Endodermal cell (in vitro differentiated cells): ENCODE measurements at regions not wholly inside any gene's neighbourhood (a gene's known extent, or its start where the extent isn't known, plus 50 kb on each side); places are given as distances from the start of the nearest gene placed in this dataset.

Experiments
- DNase-seq: peaks from one replicate; pipeline ENCODE4 v3.0.0-alpha.2; 2017
- H3K27ac ChIP-seq: 2 replicates; pipeline ENCODE4 v1.5.1; 2013; ENCODE audit warnings: mild to moderate bottlenecking, low read depth, low read length, moderate library complexity
- H3K27me3 ChIP-seq: 2 replicates; pipeline ENCODE4 v1.6.1; 2013; ENCODE audit warnings: mild to moderate bottlenecking, low read length, moderate library complexity; ENCODE audit not compliant: insufficient read depth, control insufficient read depth, poor library complexity, severe bottlenecking
- H3K36me3 ChIP-seq: 2 replicates; pipeline ENCODE4 v1.7.0; 2013; ENCODE audit warnings: mild to moderate bottlenecking, low read length, moderate library complexity; ENCODE audit not compliant: control insufficient read depth, insufficient read depth
- H3K4me1 ChIP-seq: one replicate; pipeline ENCODE4 v1.7.0; 2013; ENCODE audit warnings: low read length; ENCODE audit not compliant: control insufficient read depth, insufficient read depth
- H3K4me3 ChIP-seq: 2 replicates; pipeline ENCODE4 v1.5.1; 2013; ENCODE audit warnings: mild to moderate bottlenecking, low read length, moderate library complexity
- H3K9ac ChIP-seq: 2 replicates; pipeline ENCODE4 v1.6.1; 2013; ENCODE audit warnings: mild to moderate bottlenecking, low read length, moderate library complexity; ENCODE audit not compliant: poor library complexity, severe bottlenecking; ENCODE audit errors: extremely low read depth
- H3K9me3 ChIP-seq: 2 replicates; pipeline ENCODE4 v1.6.1; 2013; ENCODE audit warnings: mild to moderate bottlenecking, low read length, moderate library complexity; ENCODE audit not compliant: control insufficient read depth
- H3K27ac Mint-ChIP-seq: 2 replicates; pipeline ENCODE4 v1.8.0; 2020; ENCODE audit warnings: mixed read lengths
- H3K27me3 Mint-ChIP-seq: 2 replicates; pipeline ENCODE4 v1.8.0; 2021; ENCODE audit warnings: mild to moderate bottlenecking, mixed read lengths; ENCODE audit not compliant: insufficient read depth
- H3K36me3 Mint-ChIP-seq: 2 replicates; pipeline ENCODE4 v1.8.0; 2020; ENCODE audit warnings: low read depth, mixed read lengths
- H3K4me1 Mint-ChIP-seq: 2 replicates; pipeline ENCODE4 v1.8.0; 2020; ENCODE audit warnings: mixed read lengths
- H3K4me3 Mint-ChIP-seq: 2 replicates; pipeline ENCODE4 v1.8.0; 2020; ENCODE audit warnings: mild to moderate bottlenecking, moderate library complexity, mixed read lengths
- H3K9me3 Mint-ChIP-seq: 2 replicates; pipeline ENCODE4 v1.8.0; 2020; ENCODE audit warnings: mild to moderate bottlenecking, mixed read lengths
- CTCF ChIP-seq: fragments of 200-600 bp; sonication (generic); conservative IDR thresholded peaks from 2 replicates; pipeline ENCODE4 v1.5.0; 2021; ENCODE audit warnings: antibody characterized with exemption, mild to moderate bottlenecking
- WGBS, 2 experiments: methylation state at CpG; one replicate each; pipeline versions ENCODE4 v1.1.5 to v1.1.7; 2013; ENCODE audit warnings: missing lambda C conversion rate in 2 of 2, mixed read lengths in 1 of 2; ENCODE audit not compliant: insufficient coverage in 1 of 2, insufficient read length in 1 of 2; 5-methylcytosine and 5-hydroxymethylcytosine counted together

GRCh38 chr9:78830301-78830700 is 533.4 kb downstream of the PSAT1 start:
- Mint-ChIP-seq H3K4me1 (no peaks in the 10 kb centered on the region), H3K27me3 (no peaks in the 10 kb centered on the region), H3K4me3 (no peak overlapping the region), H3K27ac (no peak overlapping the region), H3K36me3 (no peaks in the 10 kb centered on the region), H3K9me3 (no peaks in the 10 kb centered on the region)
- DNase-seq = no peak
- Histone ChIP-seq H3K4me1 (no peaks in the 10 kb centered on the region), H3K4me3 (no peak overlapping the region), H3K27me3 (no peaks in the 10 kb centered on the region), H3K27ac (no peak overlapping the region), H3K9me3 (no peaks in the 10 kb centered on the region), H3K36me3 (no peaks in the 10 kb centered on the region), H3K9ac (no peak overlapping the region)
- no peak for TF ChIP-seq CTCF
- 88% methylated on average over 1 of the region's 1 CpG; no CpG with 5 or more reads in 1 of the 2 experiments for WGBS, 2 experiments

- Histone ChIP-seq H3K4me3 (no peak overlapping the region), H3K27me3 (no peaks in the 10 kb centered on the region), H3K36me3 (no peaks in the 10 kb centered on the region), H3K27ac (no peak overlapping the region), H3K9ac (no peak overlapping the region), H3K9me3 (no peaks in the 10 kb centered on the region), H3K4me1 (no peaks in the 10 kb centered on the region)
- no peak overlapping the region for H3K4me3 Mint-ChIP-seq
- H3K27ac Mint-ChIP-seq = no peak overlapping the region
- 33 to 50% methylated on average over 1 of the region's 1 CpG for WGBS, 2 experiments
- DNase-seq = no peak
- no peaks in the 10 kb centered on the region for H3K27me3 Mint-ChIP-seq
- TF ChIP-seq CTCF = no peak
- no peaks in the 10 kb centered on the region for H3K4me1 Mint-ChIP-seq
- H3K36me3 Mint-ChIP-seq = no peaks in the 10 kb centered on the region
- no peaks in the 10 kb centered on the region for H3K9me3 Mint-ChIP-seq
Measured at GRCh38 chr9:78831726-78832125, 534.8 kb downstream of the PSAT1 start.

- 95 to 100% methylated on average over 1 to 4 of the region's 5 CpGs for WGBS, 2 experiments
- TF ChIP-seq CTCF = no peak
- no peaks in the 10 kb centered on the region for H3K36me3 ChIP-seq
- Mint-ChIP-seq H3K9me3 (no peaks in the 10 kb centered on the region), H3K27ac (no peak overlapping the region), H3K4me3 (no peak overlapping the region), H3K27me3 (no peaks in the 10 kb centered on the region), H3K36me3 (no peaks in the 10 kb centered on the region), H3K4me1 (no peaks in the 10 kb centered on the region)
- no peaks in the 10 kb centered on the region for H3K9me3 ChIP-seq
- H3K4me3 ChIP-seq = no peak overlapping the region
- H3K9ac ChIP-seq = no peak overlapping the region
- H3K4me1 ChIP-seq = no peaks in the 10 kb centered on the region
- H3K27me3 ChIP-seq = no peaks in the 10 kb centered on the region
- DNase-seq = no peak
- no peak overlapping the region for H3K27ac ChIP-seq
Measured at GRCh38 chr9:78835928-78836450, 539.1 kb downstream of the PSAT1 start.
